Activated CD4-positive, alpha-beta memory T cell treated with anti-CD3 and anti-CD28 coated beads for 36 hours (primary cell): ENCODE measurements at regions not wholly inside any gene's neighbourhood (a gene's known extent, or its start where the extent isn't known, plus 50 kb on each side); places are given as distances from the start of the nearest gene placed in this dataset.
"Not testable (repeated sequence)": the region's sequence is repeated elsewhere in the genome, so short reads cannot be mapped to it uniquely, and the experiment has no call there.

Experiments
- CTCF ChIA-PET: fragments of 350-600 bp; sonication (Branson Sonifier 250); formaldehyde crosslinking; loops from one replicate; lab custom pipeline; 2021; ENCODE audit warnings: antibody characterized with exemption, inconsistent platforms; lab: Charles Lee
- POLR2A ChIA-PET: fragments of 350-600 bp; sonication (Branson Sonifier 250); formaldehyde crosslinking; loops from one replicate; lab custom pipeline; 2021; ENCODE audit warnings: antibody characterized with exemption; lab: Charles Lee
- DNase-seq: peaks from one replicate; pipeline ENCODE4 v3.0.0-alpha.2; 2020
- H3K27ac Mint-ChIP-seq: one replicate; pipeline ENCODE4 v1.8.0; 2021; ENCODE audit warnings: mixed read lengths
- H3K27me3 Mint-ChIP-seq: one replicate; pipeline ENCODE4 v1.8.0; 2021; ENCODE audit warnings: mixed read lengths
- H3K36me3 Mint-ChIP-seq: one replicate; pipeline ENCODE4 v1.8.0; 2021; ENCODE audit warnings: mixed read lengths
- H3K4me1 Mint-ChIP-seq: one replicate; pipeline ENCODE4 v1.8.0; 2021; ENCODE audit warnings: low read depth, mixed read lengths
- H3K4me3 Mint-ChIP-seq: one replicate; pipeline ENCODE4 v1.8.0; 2021; ENCODE audit warnings: mild to moderate bottlenecking, mixed read lengths
- H3K9me3 Mint-ChIP-seq: one replicate; pipeline ENCODE4 v1.8.0; 2021; ENCODE audit warnings: mixed read lengths
- intact Hi-C: fragments of 100-400 bp; cut with micrococcal nuclease; formaldehyde crosslinking; loops from one replicate; pipeline ENCODE4 v1.15.1; 2023

DNA sequence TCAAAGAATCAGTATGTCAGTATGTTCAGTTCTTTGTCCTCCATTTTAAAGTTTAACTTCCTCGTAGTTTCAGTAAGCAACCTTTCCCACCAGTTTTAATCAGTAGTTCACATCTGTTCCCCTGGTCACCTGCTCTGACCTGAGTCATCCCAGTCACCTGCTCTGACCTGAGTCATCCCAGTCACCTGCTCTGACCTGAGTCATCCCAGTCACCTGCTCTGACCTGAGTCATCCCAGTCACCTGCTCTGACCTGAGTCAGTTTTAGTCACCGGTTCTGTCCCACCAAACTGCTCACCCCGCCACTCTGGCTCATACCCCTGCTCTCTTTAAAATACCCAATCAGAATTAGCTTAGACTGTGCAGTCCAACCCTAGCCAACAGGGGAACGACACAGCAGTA, 180.1 kb upstream of the CNTN6 start:
- H3K4me1 Mint-ChIP-seq, intact Hi-C loops, H3K9me3 Mint-ChIP-seq, H3K27me3 Mint-ChIP-seq, CTCF ChIA-PET, DNase-seq, POLR2A ChIA-PET, H3K27ac Mint-ChIP-seq, H3K4me3 Mint-ChIP-seq, H3K36me3 Mint-ChIP-seq: not testable (repeated sequence)

DNA sequence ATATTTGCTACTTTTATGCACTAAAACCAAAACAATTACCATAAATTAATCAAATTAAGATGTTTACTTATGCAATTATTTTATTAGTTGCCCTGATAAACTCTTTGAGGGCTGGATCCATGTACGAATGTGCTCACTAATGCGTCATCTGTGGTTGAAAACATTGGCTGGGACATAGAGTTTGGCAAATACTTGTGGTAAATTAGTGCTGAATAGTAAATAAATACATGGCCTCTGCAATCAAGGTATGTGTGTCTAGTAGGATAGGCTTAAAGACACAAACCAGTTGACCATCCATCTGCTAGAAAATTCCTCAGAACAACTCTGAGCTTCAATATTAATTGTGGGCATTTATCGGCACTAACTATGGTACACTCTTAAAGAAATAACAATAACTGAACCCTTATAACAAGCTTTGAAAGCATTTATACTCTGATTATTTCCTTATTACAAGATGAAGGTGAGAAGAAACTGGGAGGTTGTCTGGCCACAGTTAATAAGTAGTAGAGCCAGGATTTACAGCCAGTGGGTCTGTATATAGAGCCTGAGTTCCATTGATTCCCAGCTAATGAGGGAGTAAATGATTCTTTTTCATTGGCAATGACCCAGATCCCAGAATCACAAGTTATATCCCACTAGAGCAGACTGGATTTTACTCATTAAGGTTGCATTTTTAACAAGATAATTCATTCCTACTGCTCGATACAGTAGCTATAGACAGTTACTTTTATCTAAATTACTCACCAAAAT, 169.5 kb upstream of the CNTN6 start:
- Mint-ChIP-seq H3K27ac (no peak overlapping the region), H3K27me3 (no peaks in the 10 kb centered on the region), H3K4me3 (no peak overlapping the region), H3K4me1 (no peaks in the 10 kb centered on the region), H3K9me3 (peaks cover 10% of the 10 kb centered on the region), H3K36me3 (no peaks in the 10 kb centered on the region)
- DNase-seq = no peak
- ChIA-PET CTCF (no interaction called here), POLR2A (no interaction called here)
- intact Hi-C loops = no loop called here

DNA sequence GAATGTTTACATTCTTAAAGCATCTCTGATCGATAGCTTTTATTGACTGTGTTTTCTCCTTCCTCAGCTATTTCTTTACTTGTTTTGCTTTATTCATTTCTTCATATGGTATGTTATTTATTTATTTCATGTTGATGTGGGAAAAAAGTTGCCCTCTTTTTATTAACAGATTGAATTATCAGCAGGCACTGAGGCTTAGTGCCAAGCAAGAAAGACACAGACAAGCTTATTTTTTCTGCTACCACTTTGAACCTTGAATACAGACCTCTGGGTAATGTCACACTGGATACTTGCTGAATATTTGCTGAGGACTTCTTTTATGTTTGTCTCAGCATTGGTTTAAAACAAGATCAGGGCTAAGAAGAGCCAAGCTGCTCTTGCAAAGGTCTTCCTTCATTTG, 162.0 kb upstream of the CNTN6 start:
- Mint-ChIP-seq H3K36me3 (no peaks in the 10 kb centered on the region), H3K4me3 (no peak overlapping the region), H3K9me3 (peaks cover 12% of the 10 kb centered on the region), H3K27ac (no peak overlapping the region), H3K4me1 (no peaks in the 10 kb centered on the region), H3K27me3 (no peaks in the 10 kb centered on the region)
- no peak for DNase-seq
- ChIA-PET POLR2A (no interaction called here), CTCF (no interaction called here)
- intact Hi-C loops = no loop called here

DNA sequence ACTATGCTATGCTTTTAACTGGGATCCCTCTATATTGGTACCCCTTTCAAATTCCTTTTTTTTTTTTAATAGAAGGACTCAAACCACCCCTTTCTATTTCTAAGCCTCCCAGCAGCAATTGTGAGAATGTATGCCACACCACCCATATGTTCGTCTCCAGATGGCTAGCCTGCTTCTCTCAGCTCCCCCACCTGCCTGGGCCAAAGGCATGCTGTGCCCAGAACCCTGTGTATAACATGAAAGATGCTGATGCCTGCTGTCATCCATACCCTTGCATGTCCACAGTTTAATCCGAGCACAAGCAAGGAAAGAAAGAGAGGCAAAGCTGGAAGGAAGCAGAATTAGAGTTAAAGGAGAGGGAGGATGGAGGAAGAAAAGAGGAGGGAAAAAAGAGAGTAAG, 159.5 kb upstream of the CNTN6 start:
- intact Hi-C loops = no loop called here
- Mint-ChIP-seq H3K4me3 (no peak overlapping the region), H3K27me3 (no peaks in the 10 kb centered on the region), H3K9me3 (peaks cover 7% of the 10 kb centered on the region), H3K36me3 (no peaks in the 10 kb centered on the region), H3K4me1 (no peaks in the 10 kb centered on the region), H3K27ac (no peak overlapping the region)
- no peak for DNase-seq
- POLR2A ChIA-PET = interaction anchor here (0.6 kb wide), 1 partner anchor 254 kb away, joined by 5 read pairs; no protein-coding TSS in a partner anchor
- CTCF ChIA-PET = no interaction called here

DNA sequence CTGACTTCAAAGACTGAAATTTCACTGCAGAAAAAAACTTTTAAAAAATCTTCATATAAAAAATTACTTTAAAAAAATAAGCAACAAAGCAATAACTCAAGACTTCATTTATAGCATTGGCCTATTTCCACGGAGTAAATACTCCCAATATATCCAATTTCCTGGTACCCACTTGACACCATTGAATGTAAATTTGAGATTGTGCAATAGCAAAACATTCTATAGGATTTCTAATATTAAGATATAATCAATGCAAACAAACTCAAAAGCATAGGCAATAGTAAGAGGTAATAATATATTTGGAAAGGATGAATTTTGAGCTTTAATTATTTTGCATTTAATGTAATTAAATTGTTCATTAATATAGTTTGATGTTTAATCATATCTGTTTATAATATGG, 148.0 kb upstream of the CNTN6 start:
- Mint-ChIP-seq H3K27ac (no peak overlapping the region), H3K9me3 (peaks cover 16% of the 10 kb centered on the region), H3K36me3 (no peaks in the 10 kb centered on the region), H3K4me3 (no peak overlapping the region), H3K27me3 (no peaks in the 10 kb centered on the region), H3K4me1 (no peaks in the 10 kb centered on the region)
- ChIA-PET CTCF (no interaction called here), POLR2A (no interaction called here)
- intact Hi-C loops = no loop called here
- DNase-seq = no peak

DNA sequence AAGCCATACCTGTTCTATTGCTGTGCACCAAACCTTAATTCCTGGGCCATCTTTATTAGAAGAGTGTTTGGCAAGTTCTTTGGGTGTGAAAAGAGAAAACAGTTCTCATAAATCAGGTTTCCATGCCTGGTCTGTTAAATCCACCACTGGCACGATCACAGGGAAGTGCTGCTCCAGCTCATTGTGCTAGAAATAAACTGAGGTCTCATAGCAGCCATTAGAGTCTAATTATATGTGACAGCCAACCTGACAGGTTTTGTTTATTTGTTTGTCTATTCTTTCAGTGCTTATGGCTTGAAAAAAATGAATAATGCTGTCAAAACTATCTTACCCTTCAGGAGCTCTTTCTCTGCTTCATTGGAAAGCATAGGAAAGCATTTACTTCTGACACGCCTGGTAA, 147.1 kb upstream of the CNTN6 start:
- ChIA-PET POLR2A (no interaction called here), CTCF (no interaction called here)
- Mint-ChIP-seq H3K27ac (no peak overlapping the region), H3K4me3 (no peak overlapping the region), H3K4me1 (no peaks in the 10 kb centered on the region), H3K9me3 (peaks cover 8% of the 10 kb centered on the region), H3K27me3 (no peaks in the 10 kb centered on the region), H3K36me3 (no peaks in the 10 kb centered on the region)
- no peak for DNase-seq
- intact Hi-C loops = no loop called here

DNA sequence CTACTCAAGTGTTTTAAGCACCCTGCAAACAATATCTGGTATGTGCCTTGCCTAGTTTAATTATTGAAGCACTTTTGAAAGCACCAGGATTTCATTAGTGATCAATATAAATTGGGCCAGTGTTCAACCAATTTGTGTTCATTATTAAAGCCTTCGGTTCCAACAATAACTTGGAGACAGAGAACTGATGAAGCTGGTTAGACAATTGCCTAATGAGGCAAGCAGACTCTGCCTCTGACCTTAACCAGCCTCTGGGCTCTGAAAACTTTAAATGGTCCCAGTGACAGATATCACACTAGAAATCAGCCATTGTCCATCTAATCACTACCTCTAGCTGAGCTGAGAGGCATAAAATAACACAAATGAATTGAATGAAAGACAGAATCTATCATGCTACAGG, 139.9 kb upstream of the CNTN6 start:
- no peaks in the 10 kb centered on the region for H3K4me1 Mint-ChIP-seq
- POLR2A ChIA-PET = no interaction called here

DNA sequence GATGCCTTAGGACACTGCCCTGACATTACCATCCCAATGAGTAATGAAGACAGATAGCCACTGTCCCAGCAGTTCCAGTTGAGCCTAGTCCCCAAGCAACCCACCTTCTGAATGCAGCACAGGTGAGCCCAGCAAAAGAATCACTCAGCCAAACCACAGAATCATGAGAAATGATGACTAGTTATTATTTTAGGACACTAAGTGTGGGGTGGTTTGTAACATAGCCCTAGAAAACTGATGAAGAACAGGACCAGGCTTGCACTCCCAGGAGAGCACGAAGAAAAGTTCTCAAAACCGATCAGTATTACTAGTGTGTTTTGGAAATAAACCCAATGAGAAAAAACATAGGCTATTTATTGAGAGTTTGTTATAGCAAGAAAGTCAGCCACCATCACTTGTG, 129.6 kb upstream of the CNTN6 start:
- intact Hi-C loops = no loop called here
- Mint-ChIP-seq H3K27me3 (no peaks in the 10 kb centered on the region), H3K4me1 (no peaks in the 10 kb centered on the region), H3K27ac (no peak overlapping the region), H3K4me3 (no peak overlapping the region), H3K36me3 (peaks cover 5% of the 10 kb centered on the region), H3K9me3 (peaks cover 30% of the 10 kb centered on the region)
- ChIA-PET POLR2A (no interaction called here), CTCF (no interaction called here)
- no peak for DNase-seq

More for the DNA sequence above, 139.9 kb upstream of the CNTN6 start:
- intact Hi-C loops = no loop called here
- no peak overlapping the region for H3K27ac Mint-ChIP-seq
- CTCF ChIA-PET = no interaction called here
- H3K9me3 Mint-ChIP-seq = no peaks in the 10 kb centered on the region
- no peaks in the 10 kb centered on the region for H3K36me3 Mint-ChIP-seq
- H3K4me3 Mint-ChIP-seq = no peak overlapping the region
- H3K27me3 Mint-ChIP-seq = no peaks in the 10 kb centered on the region
- no peak for DNase-seq

DNA sequence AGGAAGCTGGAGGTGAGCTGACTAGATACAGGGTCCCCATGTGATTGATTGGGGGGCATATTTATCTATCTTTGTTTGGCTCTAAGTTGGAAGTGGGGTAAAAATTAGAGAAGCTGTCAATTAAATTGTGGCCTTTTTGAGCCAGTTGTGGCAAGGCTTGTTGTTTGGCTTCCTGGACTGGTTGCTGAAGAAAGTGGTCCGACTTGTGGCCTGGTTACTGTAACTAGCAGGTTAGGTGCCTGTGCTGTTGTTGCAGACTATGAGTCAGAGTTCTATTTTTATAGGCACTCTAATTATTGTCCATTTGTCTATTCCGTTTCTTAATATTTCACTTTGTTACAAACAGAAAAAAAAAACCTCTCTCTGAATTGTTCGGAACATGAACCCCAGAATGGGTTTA, 129.1 kb upstream of the CNTN6 start:
- Mint-ChIP-seq H3K4me1 (no peaks in the 10 kb centered on the region), H3K27me3 (no peaks in the 10 kb centered on the region), H3K27ac (no peak overlapping the region), H3K36me3 (peaks cover 5% of the 10 kb centered on the region), H3K4me3 (no peak overlapping the region), H3K9me3 (peaks cover 30% of the 10 kb centered on the region)
- CTCF ChIA-PET = no interaction called here
- intact Hi-C loops = no loop called here
- DNase-seq = no peak
- POLR2A ChIA-PET = no interaction called here

DNA sequence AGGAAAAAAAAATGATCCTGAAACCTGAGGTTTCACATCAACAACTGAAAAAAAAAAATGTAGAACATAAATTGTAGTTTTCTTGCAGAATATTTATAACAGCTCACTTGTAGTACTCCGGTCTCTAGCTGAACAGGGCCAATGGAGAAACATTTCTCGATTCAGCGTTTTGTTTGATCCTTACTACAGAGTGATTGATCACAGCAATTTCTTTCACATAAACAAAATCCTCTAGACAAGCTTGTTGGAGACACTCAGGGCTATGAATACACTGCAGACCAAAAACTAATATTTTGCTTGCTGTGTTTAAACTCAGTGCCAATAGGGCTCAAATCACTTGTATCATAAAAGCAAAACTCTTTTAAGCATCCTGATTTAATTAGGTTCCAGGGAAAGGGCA, 127.0 kb upstream of the CNTN6 start:
- no peaks in the 10 kb centered on the region for H3K27me3 Mint-ChIP-seq
- H3K4me1 Mint-ChIP-seq = no peaks in the 10 kb centered on the region
- H3K36me3 Mint-ChIP-seq = peaks cover 5% of the 10 kb centered on the region
- CTCF ChIA-PET = no interaction called here
- H3K27ac Mint-ChIP-seq = no peak overlapping the region
- POLR2A ChIA-PET = no interaction called here
- no peak overlapping the region for H3K4me3 Mint-ChIP-seq
- peaks cover 25% of the 10 kb centered on the region for H3K9me3 Mint-ChIP-seq
- DNase-seq = no peak
- intact Hi-C loops = no loop called here

DNA sequence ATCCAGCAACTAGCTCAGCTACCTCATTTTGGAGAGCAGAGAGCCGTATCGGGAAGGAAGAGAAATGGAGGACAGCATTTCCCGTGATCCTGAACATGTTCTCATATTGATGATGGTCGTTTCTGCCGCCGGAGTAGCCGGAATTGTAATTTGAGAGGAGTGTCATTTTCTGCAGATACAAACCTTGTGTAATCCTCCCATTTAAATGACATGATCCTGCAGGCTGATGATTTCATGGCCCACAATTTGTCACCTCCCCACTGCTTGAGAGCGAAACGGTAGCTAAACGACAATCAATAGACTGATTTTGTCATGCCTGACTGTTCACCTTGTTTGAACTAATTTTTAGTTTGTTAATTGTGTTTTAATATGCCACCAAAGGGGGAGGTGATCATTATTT, 126.5 kb upstream of the CNTN6 start:
- Mint-ChIP-seq H3K36me3 (peaks cover 5% of the 10 kb centered on the region), H3K4me1 (no peaks in the 10 kb centered on the region), H3K27me3 (no peaks in the 10 kb centered on the region), H3K9me3 (peaks cover 29% of the 10 kb centered on the region), H3K27ac (no peak overlapping the region), H3K4me3 (no peak overlapping the region)
- ChIA-PET POLR2A (no interaction called here), CTCF (no interaction called here)
- intact Hi-C loops = no loop called here
- DNase-seq = no peak

DNA sequence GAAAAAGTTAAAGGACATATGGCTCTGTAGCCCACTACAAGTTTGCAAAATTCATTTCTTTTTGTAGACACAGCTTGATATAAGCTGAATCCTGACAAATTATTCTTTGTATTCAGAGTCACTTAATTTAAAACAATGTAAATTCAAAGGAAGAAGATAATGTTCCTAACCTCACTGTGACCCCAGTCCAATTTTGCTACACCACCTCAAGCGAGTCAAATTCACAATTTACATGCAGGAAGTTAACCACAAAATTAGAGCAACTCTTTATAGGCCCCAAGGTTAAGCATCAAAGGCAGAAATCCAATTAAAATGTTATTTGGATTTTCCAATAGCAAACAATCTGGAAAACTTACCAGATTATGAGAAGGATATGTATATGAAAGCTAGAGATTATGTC, 119.5 kb upstream of the CNTN6 start:
- DNase-seq = no peak
- no peaks in the 10 kb centered on the region for H3K4me1 Mint-ChIP-seq
- H3K4me3 Mint-ChIP-seq = no peak overlapping the region
- H3K36me3 Mint-ChIP-seq = no peaks in the 10 kb centered on the region
- H3K27ac Mint-ChIP-seq = no peak overlapping the region
- ChIA-PET POLR2A (no interaction called here), CTCF (no interaction called here)
- no peaks in the 10 kb centered on the region for H3K27me3 Mint-ChIP-seq
- intact Hi-C loops = no loop called here
- peaks cover 24% of the 10 kb centered on the region for H3K9me3 Mint-ChIP-seq

DNA sequence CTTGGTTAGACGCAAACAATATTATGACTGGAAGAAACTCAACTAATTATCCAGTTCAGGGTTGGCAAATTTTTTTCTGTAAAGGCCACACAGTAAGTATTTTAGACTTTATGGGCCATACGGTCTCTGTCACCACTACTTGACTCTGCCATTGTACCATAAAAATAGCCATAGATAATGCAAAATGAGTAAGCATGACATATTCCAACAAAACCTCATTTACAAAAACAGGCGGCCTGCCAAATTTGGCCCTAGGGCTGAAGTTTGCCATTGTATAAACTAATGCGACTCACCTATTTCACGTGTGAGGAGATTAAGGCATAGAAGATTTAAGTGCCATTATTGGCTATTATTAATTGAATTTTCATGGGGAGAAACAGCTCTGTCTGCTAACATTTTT, 116.8 kb upstream of the CNTN6 start:
- ChIA-PET POLR2A (no interaction called here), CTCF (no interaction called here)
- H3K9me3 Mint-ChIP-seq = peaks cover 23% of the 10 kb centered on the region
- H3K4me3 Mint-ChIP-seq = no peak overlapping the region
- no peaks in the 10 kb centered on the region for H3K27me3 Mint-ChIP-seq
- H3K36me3 Mint-ChIP-seq = no peaks in the 10 kb centered on the region
- intact Hi-C loops = no loop called here
- DNase-seq = no peak
- no peaks in the 10 kb centered on the region for H3K4me1 Mint-ChIP-seq
- H3K27ac Mint-ChIP-seq = no peak overlapping the region
